NCI-H1417 treated with DMSO at 0.1 percent for 48 hours (cell line): ENCODE measurements at regions not wholly inside any gene's neighbourhood (a gene's known extent, or its start where the extent isn't known, plus 50 kb on each side); places are given as distances from the start of the nearest gene placed in this dataset.
"Not testable (repeated sequence)": the region's sequence is repeated elsewhere in the genome, so short reads cannot be mapped to it uniquely, and the experiment has no call there.

ENCODE experiments used
- DNase-seq: peaks from one replicate; lab custom pipeline; 2025; lab: John Stamatoyannopoulos, UW

DNA sequence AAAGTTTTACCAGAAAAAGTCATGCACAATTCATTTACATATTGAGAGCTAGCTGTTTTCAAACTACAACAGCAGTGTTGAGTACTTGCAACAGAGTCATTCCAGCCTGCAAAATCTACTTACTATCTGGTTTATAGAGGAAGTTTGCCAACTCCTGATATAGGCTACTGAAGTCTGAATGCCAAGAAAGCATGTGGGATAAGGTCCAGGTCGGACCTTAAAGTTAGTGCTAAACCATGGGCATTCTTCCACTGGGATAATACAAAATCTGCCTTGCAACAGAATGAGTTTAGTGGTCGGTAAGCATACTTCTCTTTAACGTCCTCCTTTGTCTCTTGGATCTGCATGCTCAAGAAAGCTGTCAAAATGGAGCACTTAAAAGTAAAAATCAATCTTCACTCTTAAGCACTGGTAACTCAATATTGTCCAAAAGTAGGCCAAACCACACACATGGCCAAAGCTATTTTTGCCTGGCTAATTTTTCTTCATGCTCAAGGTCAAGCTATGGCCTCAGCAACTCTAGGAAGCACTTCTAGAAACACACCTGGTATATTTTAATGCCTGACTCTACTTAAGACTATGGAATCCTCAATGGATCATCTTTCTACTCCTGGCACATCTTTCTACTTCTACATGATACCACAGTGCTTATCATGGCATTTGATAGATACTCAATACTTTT lies 364.9 kb upstream of the KITLG start:
- no peak for DNase-seq

DNA sequence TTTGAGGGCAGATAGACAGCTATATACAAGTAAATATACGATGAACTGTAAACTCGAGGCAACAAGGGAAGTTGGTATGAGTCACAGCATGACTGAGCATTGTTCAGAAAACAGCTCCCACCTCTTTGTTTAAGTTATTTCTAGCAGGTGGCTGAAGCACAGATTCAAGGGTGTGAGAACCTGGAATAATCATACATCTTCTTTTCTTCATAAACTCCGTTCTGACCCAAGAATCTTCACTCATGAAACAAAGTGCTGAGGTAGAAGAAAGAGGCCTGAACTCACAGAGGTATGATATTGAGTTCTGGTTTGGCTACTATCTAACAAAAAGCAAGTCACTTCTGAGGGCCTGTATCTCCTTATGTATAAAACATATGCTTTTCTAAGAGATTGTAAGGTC lies 364.1 kb upstream of the KITLG start:
- DNase-seq: no peak

DNA sequence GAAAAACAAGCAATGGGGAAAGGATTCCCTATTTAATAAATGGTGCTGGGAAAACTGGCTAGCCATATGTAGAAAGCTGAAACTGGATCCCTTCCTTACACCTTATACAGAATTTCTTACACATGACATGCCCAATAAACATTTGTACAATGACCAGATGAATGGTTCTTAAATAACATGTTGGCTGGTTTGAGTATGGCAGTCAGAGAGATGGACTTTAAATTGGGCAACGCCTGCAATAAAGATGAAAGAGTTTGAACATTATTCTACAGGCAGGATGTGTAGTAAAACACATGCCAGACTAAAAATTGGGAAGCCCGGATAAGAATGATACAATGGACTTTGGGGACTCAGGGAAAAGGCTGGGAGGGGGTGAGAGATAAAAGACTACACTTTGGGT lies 360.6 kb upstream of the KITLG start:
- DNase-seq: no peak

DNA sequence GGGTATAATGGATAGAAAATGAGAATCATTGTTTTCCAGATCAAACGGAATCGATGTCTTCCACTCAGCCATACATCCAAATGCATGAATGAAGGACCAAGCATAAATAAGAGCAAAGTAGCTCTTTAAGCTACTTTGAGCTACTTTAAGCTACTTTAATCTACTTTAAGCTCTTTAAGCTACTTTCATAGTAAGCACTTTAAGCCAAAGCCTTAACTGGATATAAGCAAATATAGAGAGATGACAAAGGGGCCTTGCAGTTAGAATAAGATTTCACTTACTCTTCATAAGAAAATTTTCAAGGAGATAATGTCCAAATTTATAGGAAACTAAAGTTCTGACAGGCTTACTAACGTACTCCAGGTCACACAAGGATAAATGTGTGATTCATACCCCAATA lies 355.6 kb upstream of the KITLG start:
- DNase-seq: no peak

DNA sequence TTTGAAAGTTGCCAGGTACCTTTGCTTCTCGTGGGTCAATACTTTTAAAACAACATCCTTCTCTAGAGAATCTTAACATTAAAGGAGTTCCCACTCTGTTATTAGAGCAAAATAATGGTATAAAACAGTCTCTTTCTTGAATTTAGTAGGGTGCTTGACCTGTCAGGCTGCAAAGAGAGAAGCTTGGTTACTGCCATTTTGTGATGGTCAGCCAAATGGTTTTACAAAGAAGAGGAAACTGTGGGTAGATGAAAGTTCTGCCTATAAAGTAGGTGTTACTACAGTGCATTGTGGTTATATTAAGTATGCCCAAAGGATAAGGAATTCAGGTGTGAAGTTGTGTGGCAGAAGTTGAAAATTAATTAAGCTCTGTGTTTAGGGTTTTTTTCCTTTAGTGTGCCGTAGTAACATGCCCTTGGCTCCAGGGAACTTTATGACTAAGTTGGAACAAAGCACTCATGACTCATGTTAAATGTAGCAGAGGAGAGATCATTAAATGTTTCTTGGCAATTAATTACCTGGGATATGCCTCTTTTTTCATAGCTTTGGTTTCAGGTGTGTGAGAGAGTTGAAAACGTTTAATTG lies 354.0 kb upstream of the KITLG start:
- no peak for DNase-seq

DNA sequence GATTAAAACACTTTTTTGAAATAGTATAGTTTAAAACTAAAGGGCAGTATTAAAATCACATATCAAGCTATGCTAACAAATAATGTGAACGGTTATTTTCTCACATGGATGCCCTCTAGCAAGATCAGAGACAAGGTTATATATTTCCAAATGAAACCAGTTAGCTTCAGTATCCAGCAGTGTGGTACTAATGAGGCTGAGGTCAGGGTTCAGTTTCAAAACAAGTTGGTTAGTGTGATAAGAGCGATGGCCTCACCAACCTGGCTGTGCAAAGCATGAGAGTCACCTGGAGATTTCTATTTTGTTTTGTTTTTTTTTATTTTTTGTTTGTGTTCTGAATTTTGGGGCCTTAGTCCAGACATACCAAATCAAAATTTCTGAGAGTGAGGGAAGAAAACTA lies 352.2 kb upstream of the KITLG start:
- DNase-seq: no peak

DNA sequence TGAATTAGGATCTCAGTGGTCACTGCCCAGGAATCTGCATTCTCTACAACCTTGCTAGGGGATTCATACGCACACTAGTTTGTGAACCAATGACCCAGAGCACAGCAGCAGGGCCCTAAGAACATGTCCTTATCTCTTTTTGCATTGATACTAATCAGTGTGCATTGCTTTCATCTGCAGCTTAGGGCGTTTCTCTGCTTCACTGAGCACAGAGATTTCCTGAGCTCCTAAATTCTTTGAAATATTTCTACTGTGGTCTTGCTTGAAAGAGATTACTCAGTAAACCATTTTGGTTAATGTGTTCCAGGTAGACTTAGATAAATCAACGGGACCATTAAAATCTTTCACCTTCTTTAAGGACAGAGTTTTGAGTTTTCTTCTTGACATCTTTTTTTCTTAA lies 351.3 kb upstream of the KITLG start:
- DNase-seq: no peak

DNA sequence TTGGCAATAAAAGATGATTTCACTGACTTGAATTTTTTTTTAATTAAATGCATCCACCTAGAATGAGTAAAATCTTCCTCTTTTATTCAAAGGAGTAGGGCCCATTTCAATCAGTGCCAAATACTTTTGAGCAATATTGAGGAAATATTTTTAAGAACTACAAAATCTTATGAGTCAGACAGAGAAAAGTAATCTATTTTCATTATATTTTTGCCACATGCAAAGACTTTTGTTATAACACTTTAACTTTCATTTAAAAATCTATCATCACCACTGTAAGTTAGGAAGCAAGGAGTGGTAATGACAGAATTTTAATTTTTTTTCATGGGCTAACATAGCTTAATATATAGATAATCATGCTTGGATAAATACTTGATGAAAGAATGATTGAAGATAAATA lies 345.2 kb upstream of the KITLG start:
- DNase-seq: no peak

DNA sequence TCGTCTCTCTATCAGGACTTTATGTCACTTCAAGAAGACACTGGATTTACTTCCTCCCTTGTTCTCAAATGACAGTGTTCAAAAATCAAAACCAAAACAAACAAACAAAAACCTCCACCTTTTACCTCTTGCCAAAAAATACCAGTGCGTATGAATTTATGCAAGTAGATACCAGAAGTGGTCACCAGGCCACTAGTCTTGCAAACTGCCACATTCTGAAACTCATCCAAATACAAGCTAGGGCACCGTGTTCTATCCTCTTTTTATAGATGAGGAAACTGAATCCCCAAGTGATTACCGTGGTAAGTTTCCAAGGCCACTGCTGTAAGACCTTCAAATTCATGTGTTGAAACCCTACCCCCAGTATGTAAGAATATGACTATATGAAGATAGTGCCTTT lies 343.9 kb upstream of the KITLG start:
- no peak for DNase-seq

DNA sequence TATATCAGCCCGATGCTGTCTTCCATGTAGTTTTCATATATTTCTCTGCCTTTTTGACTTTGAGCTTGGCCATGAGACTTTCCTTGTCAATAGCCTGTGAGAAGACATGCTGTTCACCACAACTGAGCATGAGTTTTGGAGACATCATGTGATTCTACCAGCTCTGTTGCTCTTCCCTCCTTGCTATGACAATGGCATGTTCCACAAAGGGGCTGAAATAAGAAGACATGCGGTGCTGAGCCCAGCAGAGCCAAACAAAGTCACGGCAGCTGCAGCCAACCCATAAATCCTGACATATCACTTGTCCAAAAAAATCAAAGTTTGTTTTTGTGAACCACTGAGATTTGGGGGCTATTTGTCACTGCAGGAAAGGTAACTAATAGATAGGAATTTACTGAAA lies 343.4 kb upstream of the KITLG start:
- no peak for DNase-seq

DNA sequence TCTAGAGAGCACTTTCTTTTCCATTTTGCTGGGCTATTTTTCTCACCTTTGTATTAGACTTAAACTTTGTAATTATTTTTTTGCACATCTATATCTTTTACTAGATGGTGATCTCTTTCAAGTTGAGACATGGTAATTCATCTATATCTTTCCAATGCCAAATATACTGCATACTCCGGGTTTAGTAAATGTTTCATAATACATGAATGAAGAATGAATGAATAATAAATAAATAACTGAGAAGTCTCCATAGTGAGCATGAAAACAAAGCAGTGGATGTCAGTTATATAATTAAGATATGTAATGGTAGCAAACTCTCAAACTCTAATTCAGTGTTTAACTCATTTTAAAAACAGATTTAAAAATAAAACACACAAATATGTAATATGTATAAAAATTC lies 342.5 kb upstream of the KITLG start:
- no peak for DNase-seq

DNA sequence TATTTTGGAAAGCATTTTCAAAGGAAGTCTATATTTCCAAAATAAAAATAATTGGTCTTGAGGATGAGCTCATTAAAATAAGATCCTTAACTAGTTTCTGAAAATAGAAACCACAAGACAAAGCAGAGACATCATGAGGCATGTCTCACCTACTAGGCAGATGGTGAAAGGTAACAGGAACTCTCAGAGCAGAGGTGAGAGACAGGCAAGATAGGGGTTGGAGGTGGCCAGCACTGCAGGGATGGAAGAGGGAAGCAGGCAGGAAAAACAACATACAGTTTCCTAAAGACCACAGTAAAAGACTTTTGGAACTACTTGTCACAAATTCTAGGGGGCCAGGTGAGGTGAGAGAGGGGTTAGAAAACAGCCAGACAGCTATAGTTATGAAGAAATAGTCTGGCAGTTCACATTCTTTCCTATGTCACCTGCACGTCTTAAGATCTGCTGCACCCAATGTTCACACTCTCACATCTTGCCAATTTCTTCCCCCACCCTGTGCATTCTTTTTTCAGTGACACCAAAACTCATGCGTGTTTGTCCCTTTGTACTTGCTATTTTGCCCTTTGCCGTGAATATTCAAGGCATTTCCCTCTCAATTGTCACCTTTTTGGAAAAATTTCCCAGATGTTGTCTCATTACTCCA lies 341.7 kb upstream of the KITLG start:
- DNase-seq: no peak

DNA sequence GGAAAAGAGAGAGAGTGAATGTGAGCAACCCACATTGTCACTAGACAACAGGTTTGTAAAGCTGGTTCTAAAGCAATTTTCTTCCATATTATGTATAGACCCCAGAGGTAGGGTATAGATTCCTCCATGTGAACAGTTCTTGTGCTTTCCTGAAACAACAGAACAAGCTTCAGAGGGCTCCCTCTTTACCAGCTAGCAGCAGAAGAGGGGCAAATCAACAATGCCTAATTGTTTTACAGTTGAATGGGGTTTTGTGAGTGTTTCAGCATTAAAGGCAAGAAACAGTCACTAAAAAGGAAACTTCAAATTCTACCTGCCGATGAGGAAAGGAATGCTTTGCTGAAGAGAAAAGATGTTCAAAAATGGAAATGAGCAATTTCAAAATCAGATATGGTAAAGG lies 341.2 kb upstream of the KITLG start:
- no peak for DNase-seq

DNA sequence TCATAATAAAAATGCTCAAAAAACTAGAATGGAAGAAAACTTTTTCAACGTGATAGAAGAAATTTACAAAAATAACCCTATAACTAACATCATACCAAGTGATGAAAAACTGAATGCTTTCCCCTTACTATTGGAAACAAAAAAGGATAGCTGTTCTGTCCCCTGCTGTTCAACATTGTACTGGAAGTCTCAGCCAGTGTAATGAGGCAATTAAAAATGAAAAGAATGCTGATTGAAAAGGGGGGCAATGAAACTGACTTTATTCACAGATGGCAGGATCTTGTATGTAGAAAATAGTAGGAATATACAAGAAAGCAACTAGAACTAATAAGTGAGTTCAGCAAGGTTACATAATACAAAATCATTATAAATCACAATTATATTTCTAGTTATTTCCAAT lies 337.9 kb upstream of the KITLG start:
- DNase-seq: no peak

DNA sequence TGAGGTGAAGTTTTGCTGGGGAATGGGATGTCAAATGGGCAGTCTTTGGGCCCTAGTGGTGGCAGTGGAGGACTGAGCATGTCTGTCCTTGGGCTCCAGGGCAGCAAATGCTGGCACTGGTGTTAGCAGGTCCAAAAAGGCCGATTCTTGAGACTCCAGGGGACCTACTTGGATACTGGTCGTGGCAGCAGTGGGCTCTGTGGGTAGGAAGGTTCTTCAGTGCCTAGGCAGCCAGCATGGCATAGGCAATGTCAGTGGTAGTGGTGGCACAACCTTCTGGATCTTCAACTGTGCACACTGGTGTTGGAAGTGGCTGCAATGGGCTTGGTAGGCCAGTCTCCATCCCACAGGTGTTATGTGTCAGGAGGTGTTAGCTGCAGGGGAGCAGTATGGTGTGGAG lies 334.7 kb upstream of the KITLG start:
- no peak for DNase-seq

DNA sequence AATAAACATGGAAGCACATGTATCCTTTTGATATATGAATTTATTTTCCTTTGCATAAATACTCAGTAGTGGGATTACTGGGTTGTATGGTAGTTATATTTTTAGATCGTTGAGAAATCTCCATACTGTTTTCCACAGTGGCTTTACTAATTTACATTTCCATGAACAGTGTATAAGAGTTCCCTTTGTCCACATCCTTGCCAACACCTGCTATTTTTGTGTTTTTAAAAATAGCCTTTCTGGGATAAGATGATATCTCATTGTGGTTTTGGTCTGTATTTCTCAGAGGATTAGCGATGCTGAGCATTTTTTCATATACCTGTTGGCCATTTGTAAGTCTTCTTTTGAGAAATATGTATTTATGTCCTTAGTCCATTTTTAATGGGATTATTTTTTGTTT lies 329.2 kb upstream of the KITLG start:
- no peak for DNase-seq

DNA sequence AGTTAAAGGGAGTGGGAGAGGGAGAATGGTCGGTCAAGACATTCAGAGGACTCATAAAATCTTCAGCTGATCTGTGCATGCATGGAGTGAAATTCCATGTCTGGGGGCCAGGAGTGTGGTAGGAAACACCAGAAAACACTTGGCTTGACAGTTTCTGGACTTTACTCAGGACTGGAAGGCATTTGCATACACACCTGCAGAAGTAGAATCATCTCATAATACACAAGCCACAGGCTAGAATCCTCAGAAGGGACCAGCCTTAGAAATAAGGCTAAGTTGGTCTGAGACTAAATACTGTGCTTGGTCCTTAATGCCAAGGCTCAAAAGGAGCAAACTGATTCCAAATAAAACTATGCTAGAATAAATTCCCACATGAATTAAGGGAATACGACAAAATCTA lies 328.1 kb upstream of the KITLG start:
- DNase-seq: no peak

DNA sequence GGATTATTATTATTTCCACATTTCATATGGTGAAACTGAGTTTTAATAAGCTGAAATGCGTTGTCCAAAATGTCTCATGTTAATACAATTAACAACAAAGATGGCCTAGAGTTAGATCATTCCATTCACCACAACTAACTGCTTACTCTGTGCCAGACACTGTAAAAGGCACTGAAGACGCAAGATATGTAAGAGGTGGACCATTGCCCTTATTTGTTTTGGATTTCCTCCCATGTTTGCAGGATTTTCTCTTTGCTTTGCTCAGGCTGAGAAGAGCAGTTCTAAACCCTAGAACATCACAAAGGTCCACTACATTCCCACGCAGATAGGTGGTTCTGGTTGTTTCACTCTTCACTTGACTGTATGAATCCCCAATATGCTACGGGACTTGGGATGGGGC lies 324.4 kb upstream of the KITLG start:
- no peak for DNase-seq

DNA sequence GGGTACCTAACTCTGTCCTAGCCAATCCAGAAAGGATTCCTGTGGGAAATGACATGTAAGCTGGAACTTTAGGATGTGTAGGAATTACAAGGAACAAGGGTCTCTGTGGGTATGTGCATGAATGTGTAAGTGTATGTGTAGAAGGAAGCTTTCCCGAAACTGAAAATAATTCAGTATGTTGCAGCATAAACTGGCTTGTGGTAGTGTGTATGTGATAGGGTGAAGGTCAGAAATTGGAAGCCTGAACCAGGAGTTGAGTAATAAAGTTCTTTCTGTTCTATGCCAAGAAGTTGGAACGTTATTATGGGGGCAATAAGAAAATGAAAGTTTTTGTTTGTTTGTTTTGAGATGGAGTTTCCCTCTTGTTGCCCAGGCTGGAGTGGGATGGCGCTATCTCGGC lies 323.1 kb upstream of the KITLG start:
- DNase-seq: no peak

DNA sequence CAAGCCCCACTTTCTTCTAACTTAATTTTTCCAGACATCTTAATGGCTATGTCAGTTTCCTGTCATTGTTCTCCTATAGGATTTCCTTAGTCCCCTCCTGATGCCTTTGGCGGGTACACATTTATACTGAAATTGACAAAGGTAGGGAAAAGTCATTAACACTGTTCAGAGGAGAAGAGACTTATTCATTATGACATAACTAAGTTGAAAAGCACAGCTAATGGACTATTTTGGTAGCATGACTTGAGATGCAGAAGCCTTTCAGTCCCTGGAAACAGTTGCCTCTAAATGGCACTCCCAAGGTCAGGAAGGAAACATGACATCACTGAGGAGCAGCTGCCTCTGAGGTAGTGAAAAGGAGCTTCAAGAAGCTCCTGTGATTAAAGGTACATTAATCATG lies 317.5 kb upstream of the KITLG start:
- no peak for DNase-seq

DNA sequence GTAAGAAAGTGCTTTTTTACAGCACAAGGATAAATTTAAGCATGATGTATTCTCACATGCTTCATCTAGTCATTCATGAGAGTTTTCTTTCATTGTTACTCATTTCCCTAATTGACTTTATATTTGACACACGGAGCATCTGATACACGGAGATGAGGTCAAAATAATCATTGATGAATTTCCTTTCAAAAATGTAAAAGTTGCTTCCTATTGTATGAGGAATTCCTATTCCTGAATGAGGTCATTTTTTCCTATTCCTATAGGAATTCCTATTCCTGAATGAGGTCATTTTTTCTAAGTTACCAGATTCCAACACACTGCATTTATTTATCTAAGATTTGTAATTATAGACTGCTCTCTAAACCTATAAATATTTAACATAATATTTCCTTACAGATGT lies 316.7 kb upstream of the KITLG start:
- DNase-seq: no peak

DNA sequence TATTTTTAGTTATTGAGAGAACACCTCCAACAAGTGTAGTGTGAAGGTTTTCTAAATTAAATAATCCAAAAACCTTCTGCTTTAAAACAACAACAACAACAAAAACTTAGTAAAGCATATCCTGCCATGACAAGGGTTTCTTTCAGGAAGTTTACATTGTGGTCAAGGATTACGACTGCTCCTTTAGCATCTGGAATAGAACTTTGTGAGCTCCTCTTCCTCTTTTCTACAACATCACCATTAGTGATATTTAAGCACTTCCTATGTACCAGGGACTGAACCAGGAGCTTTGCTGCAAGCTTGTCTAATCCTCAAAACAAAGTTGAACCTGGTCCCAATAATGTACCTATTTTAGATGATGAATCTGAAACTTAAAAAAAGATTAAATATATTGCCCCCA lies 315.4 kb upstream of the KITLG start:
- no peak for DNase-seq

DNA sequence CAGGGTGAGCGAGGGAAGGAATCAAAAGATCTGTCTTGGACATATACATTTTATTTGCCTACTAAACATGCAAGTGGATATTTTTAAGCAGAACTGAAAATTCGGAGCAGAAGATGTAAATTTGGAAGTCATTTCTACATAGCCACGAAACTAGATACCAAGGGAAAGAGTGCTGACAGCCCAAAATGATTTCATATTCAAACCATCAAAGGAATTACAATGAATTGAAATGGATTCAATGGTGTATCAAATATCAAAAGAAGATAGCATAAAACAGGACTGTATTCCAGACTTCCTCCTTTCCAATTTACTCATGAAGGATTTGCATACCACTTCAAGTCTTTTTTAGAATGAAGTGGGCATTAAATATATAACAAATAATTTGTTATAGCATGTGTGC lies 313.5 kb upstream of the KITLG start:
- DNase-seq: no peak

DNA sequence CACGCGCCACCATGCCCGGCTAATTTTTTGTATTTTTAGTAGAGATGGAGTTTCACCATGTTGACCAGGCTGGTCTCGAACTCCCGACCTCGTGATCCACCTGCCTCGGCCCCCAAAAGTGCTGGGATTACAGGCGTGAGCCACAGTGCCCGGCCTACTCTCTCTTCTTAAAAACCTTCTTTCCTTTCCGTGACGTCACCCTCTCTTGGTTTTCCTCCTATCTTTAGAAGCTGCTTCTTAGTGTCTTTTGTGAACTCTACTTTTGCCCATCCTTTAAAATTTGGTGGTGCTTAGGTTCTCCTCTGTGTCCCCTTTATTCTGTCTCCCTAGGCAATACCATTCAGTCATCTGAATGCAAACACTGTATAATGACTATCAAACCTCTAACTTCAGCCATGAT lies 311.2 kb upstream of the KITLG start:
- DNase-seq: not testable (repeated sequence)
